ENCODE measurements at regions not wholly inside any gene's neighbourhood (a gene's known extent, or its start where the extent isn't known, plus 50 kb on each side); places are given as distances from the start of the nearest gene placed in this dataset.
"Not testable (repeated sequence)": the region's sequence is repeated elsewhere in the genome, so short reads cannot be mapped to it uniquely, and the experiment has no call there.

GRCh38 chr2:121059651-121060649 lies 225.1 kb downstream of the TFCP2L1 start:
- no peak for DNase-seq

- DNase-seq, result no peak
These were observed 223.4 kb downstream of the TFCP2L1 start for GRCh38 chr2:121061633-121062032.

- DNase-seq, result no peak
These were observed 221.5 kb downstream of the TFCP2L1 start for GRCh38 chr2:121063471-121063870.

DNA sequence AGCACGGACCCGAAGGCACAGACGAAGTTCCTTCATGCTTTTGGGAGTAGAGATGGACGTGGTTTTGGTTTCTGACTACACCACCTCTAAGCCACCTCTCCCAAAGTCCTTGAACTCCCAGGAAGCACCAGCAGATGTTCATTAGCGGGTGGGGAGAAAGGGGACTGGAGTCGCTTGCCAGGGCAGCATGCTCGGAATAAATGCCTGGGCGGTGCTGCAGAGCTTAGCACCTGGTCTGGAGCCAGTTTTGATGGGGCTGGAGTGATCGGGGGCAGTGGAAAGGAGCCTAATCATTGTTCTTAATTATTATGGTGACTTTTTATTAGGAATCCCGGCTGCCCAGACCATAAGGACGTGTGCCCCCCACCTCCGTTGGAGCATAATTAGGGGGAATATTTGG lies 220.8 kb downstream of the TFCP2L1 start:
- DNase-seq, result no peak

DNA sequence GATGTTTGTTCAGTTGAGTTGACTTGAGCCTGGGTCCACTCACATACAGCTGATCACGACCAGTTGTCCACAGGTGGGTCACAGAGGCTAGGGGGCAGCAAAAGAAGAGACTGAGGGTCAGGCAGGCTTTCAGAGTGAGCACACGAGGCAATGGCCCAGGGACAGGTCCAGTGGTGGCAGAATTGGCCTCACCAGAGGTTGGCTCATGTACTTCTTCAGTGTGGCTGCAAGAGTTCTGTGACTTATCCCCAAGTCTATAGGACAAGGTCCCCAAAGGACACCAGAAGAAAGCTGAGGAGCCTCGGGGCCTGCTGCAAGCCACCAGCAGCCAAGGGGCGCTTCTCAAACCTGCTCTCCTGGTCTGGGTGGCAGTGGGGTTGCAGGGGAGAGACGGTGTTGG lies 219.8 kb downstream of the TFCP2L1 start:
- DNase-seq, result no peak

DNA sequence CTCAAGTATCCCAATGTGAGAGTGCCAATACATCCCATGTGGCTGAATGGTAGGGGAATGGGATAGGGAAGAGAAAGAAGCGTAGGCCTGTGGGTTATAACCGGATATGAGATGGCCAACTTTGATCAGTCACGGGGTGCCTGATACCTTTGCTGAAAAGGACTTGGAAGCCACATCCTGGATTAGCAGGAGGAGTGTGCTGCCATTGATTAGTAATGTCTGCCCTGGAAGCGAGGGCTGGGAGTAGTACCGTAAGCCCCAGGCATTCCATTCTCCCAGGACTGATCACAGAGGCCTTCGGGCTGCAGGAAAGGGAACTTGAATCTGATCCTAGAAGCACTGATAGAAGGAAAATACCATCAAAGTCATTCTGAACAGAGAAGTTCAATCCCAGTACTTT lies 218.5 kb downstream of the TFCP2L1 start:
- DNase-seq, result no peak

DNA sequence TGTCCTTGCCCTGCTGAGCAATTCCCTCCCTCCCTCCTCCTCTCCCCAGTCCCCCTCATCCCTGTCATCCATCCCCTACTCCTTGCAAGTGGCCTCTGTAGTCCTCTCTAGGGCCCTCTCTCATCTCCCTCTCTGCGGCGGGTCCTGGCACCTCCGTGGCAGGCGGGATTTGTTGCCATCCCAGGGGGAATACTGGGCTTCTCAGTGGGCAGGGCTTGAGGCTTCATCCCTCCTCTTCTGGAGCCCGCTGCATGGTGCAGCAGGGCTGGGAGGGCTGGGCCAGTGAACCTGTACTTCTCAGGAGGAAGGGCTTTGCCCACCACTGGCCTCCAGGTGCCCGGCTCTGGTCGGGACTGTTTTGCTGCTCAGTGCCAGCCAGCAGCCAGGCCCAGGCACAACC lies 216.2 kb downstream of the TFCP2L1 start:
- DNase-seq, result no peak

- DNase-seq, result no peak
These were observed 215.5 kb downstream of the TFCP2L1 start for GRCh38 chr2:121069434-121069969.

GRCh38 chr2:121070061-121070460 lies 214.9 kb downstream of the TFCP2L1 start:
- DNase-seq, result not testable (repeated sequence)

GRCh38 chr2:121071034-121071504 lies 213.9 kb downstream of the TFCP2L1 start:
- no peak for DNase-seq

- DNase-seq, result no peak
These were observed 212.2 kb downstream of the TFCP2L1 start for GRCh38 chr2:121072784-121073183.

DNA sequence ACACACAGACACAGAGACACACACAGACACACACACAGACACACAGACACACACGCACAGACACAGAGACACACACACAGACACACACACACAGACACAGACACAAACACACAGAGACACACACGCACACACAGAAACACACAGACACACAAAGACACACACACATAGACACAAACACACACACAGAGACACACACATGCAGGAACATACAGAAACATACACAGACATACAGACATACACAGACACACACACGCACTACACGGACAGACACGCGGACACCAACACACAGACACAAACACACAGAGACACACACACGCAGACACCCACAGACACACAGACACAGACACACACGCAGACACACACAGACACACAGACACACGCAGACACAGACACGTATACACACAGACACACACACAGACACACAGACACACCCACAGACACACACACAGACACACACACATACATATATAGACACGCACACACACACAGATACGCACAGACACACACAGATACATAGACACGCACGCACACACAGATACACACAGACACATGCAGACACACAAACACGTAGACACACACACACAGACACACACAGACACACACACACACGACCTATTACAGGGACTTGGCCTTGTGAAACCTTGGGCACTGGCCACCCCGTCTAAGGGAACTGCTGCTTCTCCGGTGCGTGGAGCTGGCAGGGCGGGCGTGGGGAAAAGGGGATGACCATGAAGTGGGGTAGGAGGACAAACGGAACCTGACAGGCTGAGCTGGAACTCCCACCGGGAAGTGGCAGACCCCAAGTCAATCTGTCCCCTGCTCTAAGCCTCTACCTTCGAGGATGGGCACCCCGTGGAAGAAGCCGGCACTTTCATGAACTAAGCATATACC lies 211.4 kb downstream of the TFCP2L1 start:
- DNase-seq, result no peak

DNA sequence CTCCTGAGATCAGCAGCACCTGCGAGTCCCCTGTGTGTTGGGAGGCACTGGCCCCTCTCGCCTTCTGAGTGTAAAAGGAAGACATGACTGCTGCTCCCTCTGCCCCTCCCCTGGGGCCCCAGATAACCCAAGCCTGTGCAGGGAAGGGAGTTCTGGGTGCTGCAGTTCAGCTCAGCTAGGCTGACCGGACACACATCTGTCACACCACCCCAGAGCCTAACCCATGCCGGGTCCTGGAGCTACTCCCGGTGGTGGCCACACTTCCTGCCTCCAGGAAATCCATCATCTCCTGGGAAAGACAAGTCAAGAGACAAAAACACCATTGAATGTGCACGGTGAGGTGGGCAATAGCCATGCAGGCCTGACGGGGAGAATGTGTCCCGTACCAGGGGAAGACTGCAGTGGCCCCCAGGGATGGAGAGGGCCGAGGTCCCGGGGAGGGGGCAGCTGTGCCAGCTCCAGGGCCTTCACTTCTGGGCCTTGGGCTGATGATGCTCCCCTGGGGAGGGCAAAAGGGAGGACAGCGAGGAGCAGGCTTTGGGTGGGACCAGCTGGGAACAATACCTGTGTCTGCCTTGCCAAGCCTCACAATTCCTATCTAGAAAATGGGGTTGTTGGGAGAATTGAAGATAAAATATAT lies 210.6 kb downstream of the TFCP2L1 start:
- no peak for DNase-seq

- no peak for DNase-seq
These were observed 209.9 kb downstream of the TFCP2L1 start for GRCh38 chr2:121075006-121075551.

- DNase-seq, result no peak
These were observed 209.1 kb downstream of the TFCP2L1 start for GRCh38 chr2:121075641-121076497.

GRCh38 chr2:121076498-121076820 lies 208.5 kb downstream of the TFCP2L1 start:
- DNase-seq, result no peak

DNA sequence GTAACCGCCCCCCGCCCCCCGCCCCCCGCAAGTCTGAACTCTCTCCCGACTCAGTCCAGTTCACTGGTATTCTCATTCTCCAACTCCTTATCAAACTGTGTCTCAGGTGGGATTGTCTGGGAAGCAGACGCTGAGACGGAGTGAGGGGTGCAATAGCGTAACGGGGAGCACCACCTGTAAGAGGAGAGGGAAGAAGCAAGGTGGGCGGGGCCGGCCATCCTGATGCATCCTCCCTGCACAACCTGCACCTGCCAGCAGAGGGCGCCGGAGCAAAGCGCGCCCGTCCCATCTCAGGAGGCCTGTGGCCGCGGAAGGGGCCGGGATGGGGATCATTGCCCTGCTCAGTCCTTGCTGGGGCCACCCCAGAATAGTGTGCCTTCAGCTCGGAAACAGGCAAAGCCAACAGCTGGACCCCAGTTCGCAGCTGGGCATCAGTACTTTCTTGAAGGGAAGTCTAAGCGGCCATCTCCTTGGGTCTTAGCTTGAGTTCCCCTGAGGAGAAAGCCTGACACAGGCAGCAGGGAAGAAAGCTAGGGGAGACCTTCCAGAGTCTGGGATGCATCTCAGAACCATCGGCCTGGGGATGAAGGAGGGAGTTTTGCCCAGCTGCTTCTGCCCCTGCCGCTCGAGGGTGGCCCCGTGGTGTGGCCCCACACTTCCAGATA lies 208.0 kb downstream of the TFCP2L1 start:
- DNase-seq, result peak; percentile 32

- no peak for DNase-seq
These were observed 206.1 kb downstream of the TFCP2L1 start for GRCh38 chr2:121078899-121079298.

DNA sequence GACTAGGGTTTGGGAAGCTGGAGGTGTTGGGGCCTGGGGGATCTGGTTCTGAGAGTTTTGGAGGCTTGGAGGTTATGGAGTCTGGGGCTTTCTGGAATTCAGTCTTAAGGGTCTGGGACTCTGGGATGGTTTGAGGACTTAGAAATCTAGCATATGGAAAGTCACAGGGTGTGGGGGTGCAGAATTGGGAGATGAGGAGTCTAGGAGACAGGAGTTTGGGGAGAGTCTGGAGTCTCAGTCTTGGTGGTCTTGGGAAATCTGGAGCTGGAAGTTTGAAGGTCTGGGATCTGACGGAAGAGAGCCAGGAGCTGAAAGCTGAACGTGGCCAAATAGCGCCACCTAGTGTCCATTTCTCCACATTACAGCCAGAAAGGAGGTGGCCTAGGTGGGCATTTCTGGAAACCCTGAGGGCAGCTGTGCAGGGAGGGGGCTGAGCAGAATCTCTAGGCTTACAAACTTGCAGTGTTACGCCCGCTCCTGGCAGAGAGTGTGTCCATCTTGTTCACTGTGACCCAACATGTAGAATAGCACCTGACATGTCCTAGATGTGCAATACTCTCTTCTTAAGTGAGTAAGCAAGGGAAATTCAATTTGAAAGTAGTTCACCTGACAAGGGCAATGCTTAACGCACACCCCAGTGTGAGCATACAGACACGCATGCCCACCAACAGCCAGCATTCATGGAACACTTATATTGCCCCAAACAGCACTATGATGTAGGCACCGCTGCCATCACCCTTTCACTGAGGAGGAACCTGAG lies 204.8 kb downstream of the TFCP2L1 start:
- no peak for DNase-seq

DNA sequence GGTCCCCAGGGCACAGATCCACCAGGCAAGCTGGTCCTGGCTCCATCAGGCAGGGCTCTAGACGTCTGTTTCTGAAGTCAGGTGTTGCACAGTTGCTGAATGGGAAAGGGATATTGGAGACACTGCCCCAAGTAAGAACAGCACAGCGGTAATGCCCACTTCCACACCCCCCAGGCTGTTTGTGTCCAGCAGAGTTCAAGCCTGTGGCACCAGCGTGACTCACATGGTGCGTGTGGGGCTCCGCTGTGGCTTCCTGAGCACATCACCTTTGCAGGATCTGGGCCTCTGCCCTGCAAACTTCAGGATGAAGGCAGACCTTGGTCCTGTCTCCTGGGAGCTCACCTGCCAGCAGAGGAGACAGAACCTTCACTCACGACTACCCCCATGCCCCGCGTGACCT lies 203.3 kb downstream of the TFCP2L1 start:
- no peak for DNase-seq
